ENCODE measurements at regions not wholly inside any gene's neighbourhood (a gene's known extent, or its start where the extent isn't known, plus 50 kb on each side); places are given as distances from the start of the nearest gene placed in this dataset.
A peak's percentile ranks its signal among the peaks of the same experiment; 100 is the strongest.

- no peak for DNase-seq
- H3K9me3 ChIP-seq = no peaks in the 10 kb centered on the region
- no peaks in the 10 kb centered on the region for H3K4me1 ChIP-seq
- no peaks in the 10 kb centered on the region for H3K36me3 ChIP-seq
- TF ChIP-seq CTCF (IDR thresholded peaks at IDR 0.05) (no peak), POLR2A (IDR thresholded peaks at IDR 0.05) (no peak)
- H3K27ac ChIP-seq = no peak overlapping the region
- no peak overlapping the region for H3K4me3 ChIP-seq
- H3K27me3 ChIP-seq = no peaks in the 10 kb centered on the region
Observed at GRCh38 chr1:239811211-239811885, 280.3 kb upstream of the FMN2 start.

- Histone ChIP-seq H3K36me3 (no peaks in the 10 kb centered on the region), H3K27me3 (no peaks in the 10 kb centered on the region), H3K4me3 (no peak overlapping the region), H3K4me1 (no peaks in the 10 kb centered on the region), H3K27ac (no peak overlapping the region), H3K9me3 (no peaks in the 10 kb centered on the region)
- TF ChIP-seq CTCF (IDR thresholded peaks at IDR 0.05) (no peak), POLR2A (IDR thresholded peaks at IDR 0.05) (no peak)
- no peak for DNase-seq
Observed at GRCh38 chr1:239812580-239812979, 279.1 kb upstream of the FMN2 start.

GRCh38 chr1:239814306-239814881, 277.3 kb upstream of the FMN2 start:
- H3K27ac ChIP-seq = peak overlapping the region in 1 of 4 donors; percentile 56

GRCh38 chr1:239815074-239815473, 276.6 kb upstream of the FMN2 start:
- Histone ChIP-seq H3K4me1 (no peaks in the 10 kb centered on the region), H3K4me3 (no peak overlapping the region), H3K27ac (peak overlapping the region in 1 of 4 donors; percentile 56), H3K27me3 (no peaks in the 10 kb centered on the region), H3K36me3 (no peaks in the 10 kb centered on the region), H3K9me3 (no peaks in the 10 kb centered on the region)
- DNase-seq = no peak
- TF ChIP-seq CTCF (IDR thresholded peaks at IDR 0.05) (no peak), POLR2A (IDR thresholded peaks at IDR 0.05) (no peak)

More at GRCh38 chr1:239814306-239814881, 277.3 kb upstream of the FMN2 start:
- Histone ChIP-seq H3K4me1 (no peaks in the 10 kb centered on the region), H3K9me3 (no peaks in the 10 kb centered on the region), H3K36me3 (no peaks in the 10 kb centered on the region), H3K27me3 (no peaks in the 10 kb centered on the region), H3K4me3 (no peak overlapping the region)
- no peak for DNase-seq
- TF ChIP-seq CTCF (IDR thresholded peaks at IDR 0.05) (no peak), POLR2A (IDR thresholded peaks at IDR 0.05) (no peak)

- Histone ChIP-seq H3K27me3 (no peaks in the 10 kb centered on the region), H3K4me1 (no peaks in the 10 kb centered on the region), H3K4me3 (no peak overlapping the region), H3K36me3 (no peaks in the 10 kb centered on the region), H3K9me3 (no peaks in the 10 kb centered on the region), H3K27ac (peak overlapping the region in 1 of 4 donors; percentile 63)
- no peak for TF ChIP-seq CTCF (IDR thresholded peaks at IDR 0.05)
- no peak for TF ChIP-seq POLR2A (IDR thresholded peaks at IDR 0.05)
- peak in 1 of 3 donors; percentile 51 for DNase-seq
Observed at GRCh38 chr1:239816081-239816782, 275.5 kb upstream of the FMN2 start.
